ENCODE measurements at regions not wholly inside any gene's neighbourhood (a gene's known extent, or its start where the extent isn't known, plus 50 kb on each side); places are given as distances from the start of the nearest gene placed in this dataset.

DNA sequence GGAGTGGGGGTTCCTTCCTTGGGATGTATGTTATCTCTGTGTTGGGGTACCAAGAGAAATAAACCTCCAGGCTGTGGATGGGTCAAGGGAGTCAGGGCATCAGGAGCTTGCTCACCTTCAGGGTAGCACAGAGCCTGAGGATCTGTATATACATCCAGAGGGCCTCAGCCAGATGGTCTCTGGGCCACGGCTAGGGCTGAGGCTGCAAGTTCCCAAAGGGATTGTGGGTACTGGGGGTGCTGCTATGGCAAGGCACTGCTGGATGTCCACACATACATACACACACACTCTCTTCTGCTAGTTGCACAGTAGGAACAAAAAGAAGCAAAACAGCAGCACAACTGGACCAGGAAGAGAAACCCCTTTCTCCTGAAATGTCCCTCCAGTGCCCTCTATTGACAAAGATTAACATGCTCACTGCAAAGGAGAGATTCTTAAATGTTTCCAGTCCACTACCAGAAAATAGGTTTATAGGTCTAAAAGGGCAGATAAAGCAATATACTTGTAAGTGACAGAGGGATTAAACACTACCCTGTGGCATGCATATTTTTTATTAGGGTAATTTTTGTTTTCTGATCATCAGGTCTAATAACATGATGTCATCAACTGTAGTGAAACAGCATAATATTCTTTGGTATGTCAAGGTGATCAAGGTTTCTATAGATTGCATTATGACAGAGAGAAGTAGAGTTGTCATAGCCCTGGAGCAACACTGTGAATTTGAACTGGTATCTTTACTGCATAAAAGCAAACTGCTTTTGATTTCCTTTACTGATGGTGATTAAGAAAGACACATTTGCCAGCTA, 56.3 kb upstream of the KCNN2 start:
- DNase-seq (ENCODE audit: low read depth in 1 of 2, low spot score in 1 of 2), result peak in 1 of 2 experiments; percentile 45
- no peak for TF ChIP-seq JUND (IDR thresholded peaks at IDR 0.05; ENCODE audit: low read depth)

DNA sequence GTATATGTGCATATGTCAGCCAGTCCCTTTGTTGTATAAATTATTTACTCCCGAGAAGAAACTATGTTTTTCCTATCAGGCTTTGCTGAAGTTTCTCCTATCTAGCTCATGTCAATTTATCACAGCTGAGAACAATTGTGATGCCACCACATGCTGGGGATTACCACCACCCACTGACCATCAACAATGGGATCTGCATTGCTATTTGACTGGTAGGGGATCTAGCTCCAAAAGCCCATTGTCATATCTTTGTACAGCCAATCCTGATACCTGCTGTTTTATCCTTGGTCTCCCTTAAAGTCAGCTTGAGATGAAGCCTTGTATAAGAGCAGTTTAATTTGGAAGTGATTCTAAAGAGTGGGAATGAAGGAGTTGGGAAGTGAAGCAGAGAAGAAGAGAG, 53.9 kb upstream of the KCNN2 start:
- no peak for TF ChIP-seq JUND (IDR thresholded peaks at IDR 0.05; ENCODE audit: low read depth)
- DNase-seq (ENCODE audit: low read depth in 1 of 2, low spot score in 1 of 2), result no peak
- in situ Hi-C loops (cut with HindIII; ENCODE audit: low pct_unique_long_range_greater_than_20kb, low sequenced_read_pairs), result no loop called here

More for the DNA sequence above, 56.3 kb upstream of the KCNN2 start:
- in situ Hi-C loops (cut with HindIII; ENCODE audit: low pct_unique_long_range_greater_than_20kb, low sequenced_read_pairs), result no loop called here

DNA sequence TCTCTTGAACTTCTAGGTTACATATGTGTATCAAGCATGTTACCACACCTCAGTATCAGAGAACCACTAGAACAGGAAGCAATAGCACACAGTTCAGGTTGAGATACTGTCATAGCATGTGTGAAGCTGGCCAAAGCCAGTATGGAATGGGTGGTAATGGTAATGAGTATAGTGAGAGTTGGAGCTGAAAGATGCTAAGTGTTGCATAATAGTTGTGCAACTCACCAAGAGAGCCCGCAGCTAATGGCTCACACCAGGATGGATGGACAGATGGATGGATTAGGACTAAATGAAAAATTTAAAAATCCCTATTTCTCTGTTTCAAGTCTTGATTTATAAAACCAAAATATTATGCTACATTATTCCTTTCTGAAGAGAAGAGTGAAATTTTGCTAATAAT, 53.4 kb upstream of the KCNN2 start:
- DNase-seq (ENCODE audit: low read depth in 1 of 2, low spot score in 1 of 2), result no peak
- no peak for TF ChIP-seq JUND (IDR thresholded peaks at IDR 0.05; ENCODE audit: low read depth)
- in situ Hi-C loops (cut with HindIII; ENCODE audit: low pct_unique_long_range_greater_than_20kb, low sequenced_read_pairs), result no loop called here

DNA sequence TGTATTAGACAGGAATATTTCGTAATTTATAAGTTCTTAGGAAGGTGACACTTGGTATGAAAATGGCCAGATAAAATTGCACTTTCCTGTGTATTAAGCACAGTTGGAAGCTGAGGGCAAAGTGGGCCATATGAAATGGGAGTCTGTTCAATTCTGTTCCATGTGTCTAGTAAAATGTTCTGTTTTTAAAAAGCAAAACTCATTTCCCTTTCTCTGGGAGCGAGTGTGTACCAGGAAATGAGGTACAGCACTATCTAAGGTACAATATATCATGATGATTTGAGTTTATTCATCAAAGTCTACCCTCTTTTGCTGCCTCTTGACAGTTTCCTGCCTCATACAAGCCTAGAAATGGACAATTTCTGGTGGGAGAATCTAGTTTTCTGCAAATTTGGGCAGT, 51.2 kb upstream of the KCNN2 start:
- DNase-seq (ENCODE audit: low read depth in 1 of 2, low spot score in 1 of 2), result no peak
- in situ Hi-C loops (cut with HindIII; ENCODE audit: low pct_unique_long_range_greater_than_20kb, low sequenced_read_pairs), result no loop called here
- TF ChIP-seq JUND (IDR thresholded peaks at IDR 0.05; ENCODE audit: low read depth), result no peak

DNA sequence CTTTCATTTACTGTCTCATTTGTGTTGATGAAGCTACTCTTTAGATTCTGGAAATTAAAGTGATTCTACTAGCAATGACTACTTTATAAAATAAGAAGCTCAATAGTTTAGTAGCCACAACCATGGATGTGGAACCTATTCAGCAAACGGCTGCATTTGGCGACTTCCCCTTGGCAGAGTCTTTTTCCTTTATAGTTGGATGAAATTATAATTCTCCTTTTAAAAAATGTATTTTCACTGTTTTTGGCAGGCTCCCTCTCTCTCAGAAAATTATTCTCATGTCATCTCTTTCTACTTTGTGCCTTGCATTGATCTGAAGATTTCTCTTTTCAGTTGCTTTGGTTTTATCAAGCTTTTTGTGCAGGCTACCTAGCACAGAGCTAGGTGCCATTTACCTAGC, 50.6 kb upstream of the KCNN2 start:
- in situ Hi-C loops (cut with HindIII; ENCODE audit: low pct_unique_long_range_greater_than_20kb, low sequenced_read_pairs), result no loop called here
- no peak for DNase-seq (ENCODE audit: low read depth in 1 of 2, low spot score in 1 of 2)
- TF ChIP-seq JUND (IDR thresholded peaks at IDR 0.05; ENCODE audit: low read depth), result no peak

DNA sequence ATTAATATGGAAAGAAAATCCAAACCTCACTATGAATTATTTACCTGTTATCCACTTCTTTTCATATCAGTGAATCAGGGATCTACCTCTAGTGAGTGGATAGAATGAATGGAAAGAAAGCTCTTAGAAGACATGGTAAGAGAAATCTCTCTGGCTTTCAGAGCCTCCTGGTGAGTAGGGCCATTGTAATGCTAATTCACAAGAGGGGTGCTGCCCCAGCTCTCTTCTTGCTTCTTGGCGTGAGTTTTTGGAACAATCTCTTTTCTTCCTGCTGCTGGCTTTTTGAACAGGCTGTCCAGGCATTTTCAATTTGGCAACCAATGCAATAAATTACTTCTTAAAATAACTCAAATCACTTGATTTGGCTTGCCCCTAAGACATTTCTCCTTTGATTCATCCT, 49.9 kb upstream of the KCNN2 start:
- no peak for DNase-seq (ENCODE audit: low read depth in 1 of 2, low spot score in 1 of 2)
- TF ChIP-seq JUND (IDR thresholded peaks at IDR 0.05; ENCODE audit: low read depth), result no peak
- in situ Hi-C loops (cut with HindIII; ENCODE audit: low pct_unique_long_range_greater_than_20kb, low sequenced_read_pairs), result no loop called here

All from T47D (cell line).